WTC11 (cell line): ENCODE measurements at regions not wholly inside any gene's neighbourhood (a gene's known extent, or its start where the extent isn't known, plus 50 kb on each side); places are given as distances from the start of the nearest gene placed in this dataset.

Source experiments
- ATAC-seq: fragments of 200-7000 bp; cut with Tn5 transposase; 2 replicates; pipeline ENCODE4 v1.10.0; 2021; ENCODE audit warnings: mild to moderate bottlenecking, moderate library complexity
- CTCF ChIA-PET: fragments of 300-600 bp; sonication (Branson Sonifier 250); formaldehyde crosslinking; loops from one replicate; lab custom pipeline; 2021; ENCODE audit warnings: antibody characterized with exemption; lab: Charles Lee
- POLR2A ChIA-PET: fragments of 350-600 bp; sonication (Branson Sonifier 250); formaldehyde crosslinking; loops from one replicate; lab custom pipeline; 2021; ENCODE audit warnings: antibody characterized with exemption; lab: Charles Lee
- DNase-seq: peaks from one replicate; pipeline ENCODE4 v3.0.0; 2021; ENCODE audit warnings: low spot score
- H3K27ac Mint-ChIP-seq: 2 replicates; pipeline ENCODE4 v1.8.0; 2021; ENCODE audit warnings: mixed read lengths
- H3K27me3 Mint-ChIP-seq: 2 replicates; pipeline ENCODE4 v1.8.0; 2021; ENCODE audit warnings: low read depth, mild to moderate bottlenecking, moderate library complexity, mixed read lengths
- H3K36me3 Mint-ChIP-seq: 2 replicates; pipeline ENCODE4 v1.8.0; 2021; ENCODE audit warnings: mixed read lengths
- H3K4me1 Mint-ChIP-seq: 2 replicates; pipeline ENCODE4 v1.8.0; 2022; ENCODE audit warnings: mixed read lengths
- H3K4me3 Mint-ChIP-seq: 2 replicates; pipeline ENCODE4 v1.8.0; 2021; ENCODE audit warnings: mild to moderate bottlenecking, moderate library complexity, mixed read lengths
- H3K9me3 Mint-ChIP-seq: 2 replicates; pipeline ENCODE4 v1.8.0; 2021; ENCODE audit warnings: mixed read lengths
- AFF4 ChIP-seq: sonication (generic); formaldehyde crosslinking; IDR thresholded peaks from 2 replicates; pipeline ENCODE4 v1.8.1; 2023; ENCODE audit warnings: mild to moderate bottlenecking, missing genetic modification reagents, borderline replicate concordance
- ATF1 ChIP-seq: sonication (generic); formaldehyde crosslinking; IDR thresholded peaks from 2 replicates; pipeline ENCODE4 v1.8.1; 2023; ENCODE audit warnings: mild to moderate bottlenecking, moderate library complexity, missing genetic modification reagents
- ATF2 ChIP-seq: sonication (generic); formaldehyde crosslinking; IDR thresholded peaks from 2 replicates; pipeline ENCODE4 v1.8.1; 2022; ENCODE audit warnings: low read depth, missing genetic modification reagents, borderline replicate concordance
- CTCF ChIP-seq: fragments of 200-600 bp; IDR thresholded peaks from 2 replicates; pipeline ENCODE4 v1.8.0; 2022; ENCODE audit warnings: antibody characterized with exemption
- FOXJ3 ChIP-seq: sonication (generic); formaldehyde crosslinking; IDR thresholded peaks from 2 replicates; pipeline ENCODE4 v1.9.0; 2021; ENCODE audit warnings: missing genetic modification reagents, mild to moderate bottlenecking, borderline replicate concordance
- IRF2 ChIP-seq: sonication (generic); formaldehyde crosslinking; IDR thresholded peaks from 2 replicates; pipeline ENCODE4 v1.8.0; 2022; ENCODE audit warnings: low read depth, missing genetic modification reagents, borderline replicate concordance
- JUN ChIP-seq: sonication (generic); formaldehyde crosslinking; IDR thresholded peaks from 2 replicates; pipeline ENCODE4 v1.8.0; 2023; ENCODE audit warnings: mild to moderate bottlenecking, missing genetic modification reagents
- NR2C2 ChIP-seq: sonication (generic); formaldehyde crosslinking; IDR thresholded peaks from 2 replicates; pipeline ENCODE4 v1.8.0; 2022; ENCODE audit warnings: mild to moderate bottlenecking, missing genetic modification reagents
- OVOL2 ChIP-seq: fragments of 250-450 bp; sonication (Bioruptor Pico); IDR thresholded peaks from 2 replicates; pipeline ENCODE4 v1.9.0; 2021; ENCODE audit warnings: mild to moderate bottlenecking, borderline replicate concordance
- PRRX2 ChIP-seq: fragments of 250-450 bp; sonication (Bioruptor Pico); IDR thresholded peaks from 2 replicates; pipeline ENCODE4 v1.8.0; 2021; ENCODE audit warnings: mild to moderate bottlenecking
- RELA ChIP-seq: sonication (generic); formaldehyde crosslinking; IDR thresholded peaks from 2 replicates; pipeline ENCODE4 v1.8.1; 2022; ENCODE audit warnings: missing genetic modification reagents, mild to moderate bottlenecking, borderline replicate concordance
- SMAD4 ChIP-seq: sonication (generic); formaldehyde crosslinking; IDR thresholded peaks from 2 replicates; pipeline ENCODE4 v1.8.0; 2022; ENCODE audit warnings: mild to moderate bottlenecking, missing genetic modification reagents
- TEAD1 ChIP-seq: sonication (generic); formaldehyde crosslinking; IDR thresholded peaks from 2 replicates; pipeline ENCODE4 v1.8.0; 2022; ENCODE audit warnings: mild to moderate bottlenecking, missing genetic modification reagents
- USF2 ChIP-seq: sonication (generic); formaldehyde crosslinking; IDR thresholded peaks from 2 replicates; pipeline ENCODE4 v1.8.1; 2023; ENCODE audit warnings: mild to moderate bottlenecking, missing genetic modification reagents, moderate library complexity
- ZBTB43 ChIP-seq: sonication (generic); formaldehyde crosslinking; IDR thresholded peaks from 2 replicates; pipeline ENCODE4 v1.8.1; 2023; ENCODE audit warnings: mild to moderate bottlenecking, missing genetic modification reagents
- ZNF232 ChIP-seq: sonication (generic); formaldehyde crosslinking; IDR thresholded peaks from 2 replicates; pipeline ENCODE4 v1.8.0; 2022; ENCODE audit warnings: mild to moderate bottlenecking, missing genetic modification reagents
- ZNF263 ChIP-seq: sonication (generic); formaldehyde crosslinking; IDR thresholded peaks from 2 replicates; pipeline ENCODE4 v1.8.1; 2022; ENCODE audit warnings: low read depth, mild to moderate bottlenecking, moderate library complexity, missing genetic modification reagents
- ZNF423 ChIP-seq: fragments of 250-450 bp; sonication (Bioruptor Pico); IDR thresholded peaks from 2 replicates; pipeline ENCODE4 v2.1.2; 2022; ENCODE audit warnings: mild to moderate bottlenecking, moderate library complexity
- TF ChIP-seq, protein P1 (sequence below): fragments of 250-450 bp; sonication (Bioruptor Pico); conservative IDR thresholded peaks from 2 replicates; pipeline ENCODE4 v1.9.0; 2021; ENCODE audit warnings: mild to moderate bottlenecking

DNA sequence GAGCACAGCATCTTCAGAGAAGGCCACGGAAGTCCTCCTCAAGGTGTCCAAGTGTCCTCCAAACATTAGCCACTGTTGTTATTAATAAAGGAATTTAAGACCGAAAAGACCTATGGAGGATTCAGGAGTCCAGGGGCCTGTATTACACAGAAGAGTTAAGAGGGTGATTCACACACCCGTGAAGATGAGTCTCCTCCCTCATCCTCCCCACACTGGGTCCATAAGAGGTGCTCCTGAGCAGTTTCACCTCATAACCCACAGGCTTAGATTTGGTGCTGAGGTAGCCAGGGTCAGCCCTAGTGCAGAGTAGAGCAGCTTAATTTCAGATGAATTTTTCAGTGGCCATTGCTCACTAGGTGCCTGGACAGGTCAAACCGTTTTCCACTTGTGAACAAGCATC lies 65.3 kb downstream of the PRR18 start (continued):
- TF ChIP-seq ZNF263 (CRISPR knock-in tag): no peak

- H3K36me3 Mint-ChIP-seq: no peaks in the 10 kb centered on the region
- peaks cover 28% of the 10 kb centered on the region for H3K4me1 Mint-ChIP-seq
- no peaks in the 10 kb centered on the region for H3K9me3 Mint-ChIP-seq
- no peak for DNase-seq
- TF ChIP-seq PRRX2 (CRISPR knock-in tag) (no peak), USF2 (CRISPR knock-in tag) (no peak), ZBTB43 (CRISPR knock-in tag) (no peak)
- TF ChIP-seq, all 79 proteins: peak for 0
- no peak for ATAC-seq
- Mint-ChIP-seq H3K27ac (no peak overlapping the region), H3K27me3 (peaks cover 19% of the 10 kb centered on the region), H3K4me3 (no peak overlapping the region)
- ChIA-PET CTCF (interaction anchor here (1.0 to 1.6 kb wide), 2 partner anchors 34 to 158 kb away, joined by 3 to 4 read pairs; no protein-coding TSS in a partner anchor), POLR2A (no interaction called here)
Measured at GRCh38 chr6:166241974-166242373, 66.2 kb downstream of the PRR18 start.

GRCh38 chr6:166240889-166241288 lies 67.3 kb downstream of the PRR18 start:
- H3K9me3 Mint-ChIP-seq: no peaks in the 10 kb centered on the region

GRCh38 chr6:166237617-166238016 lies 70.0 kb upstream of the TBXT start:
- ATAC-seq: no peak
- Mint-ChIP-seq H3K4me3 (no peak overlapping the region), H3K27me3 (peaks cover 12% of the 10 kb centered on the region), H3K36me3 (no peaks in the 10 kb centered on the region), H3K27ac (no peak overlapping the region), H3K9me3 (no peaks in the 10 kb centered on the region), H3K4me1 (peaks cover 26% of the 10 kb centered on the region)
- CTCF ChIA-PET: interaction anchor here (1.2 kb wide), 1 partner anchor 144 kb away, joined by 3 read pairs; no protein-coding TSS in a partner anchor
- POLR2A ChIA-PET: no interaction called here
- DNase-seq: no peak
- no peak for TF ChIP-seq SMAD4 (CRISPR knock-in tag)
- TF ChIP-seq RELA (CRISPR knock-in tag): no peak
- no peak for TF ChIP-seq IRF2 (CRISPR knock-in tag)
- no peak for TF ChIP-seq ZNF423 (CRISPR knock-in tag)
- no peak for TF ChIP-seq AFF4
- no peak for TF ChIP-seq TEAD1
- TF ChIP-seq CTCF: no peak
- no peak for TF ChIP-seq ATF2 (CRISPR knock-in tag)
- no peak for TF ChIP-seq FOXJ3
- no peak for TF ChIP-seq OVOL2 (CRISPR knock-in tag)
- TF ChIP-seq ATF1 (CRISPR knock-in tag): no peak

More at GRCh38 chr6:166240889-166241288, 67.3 kb downstream of the PRR18 start:
- no peak for TF ChIP-seq NR2C2 (CRISPR knock-in tag)
- TF ChIP-seq, protein P1, sequence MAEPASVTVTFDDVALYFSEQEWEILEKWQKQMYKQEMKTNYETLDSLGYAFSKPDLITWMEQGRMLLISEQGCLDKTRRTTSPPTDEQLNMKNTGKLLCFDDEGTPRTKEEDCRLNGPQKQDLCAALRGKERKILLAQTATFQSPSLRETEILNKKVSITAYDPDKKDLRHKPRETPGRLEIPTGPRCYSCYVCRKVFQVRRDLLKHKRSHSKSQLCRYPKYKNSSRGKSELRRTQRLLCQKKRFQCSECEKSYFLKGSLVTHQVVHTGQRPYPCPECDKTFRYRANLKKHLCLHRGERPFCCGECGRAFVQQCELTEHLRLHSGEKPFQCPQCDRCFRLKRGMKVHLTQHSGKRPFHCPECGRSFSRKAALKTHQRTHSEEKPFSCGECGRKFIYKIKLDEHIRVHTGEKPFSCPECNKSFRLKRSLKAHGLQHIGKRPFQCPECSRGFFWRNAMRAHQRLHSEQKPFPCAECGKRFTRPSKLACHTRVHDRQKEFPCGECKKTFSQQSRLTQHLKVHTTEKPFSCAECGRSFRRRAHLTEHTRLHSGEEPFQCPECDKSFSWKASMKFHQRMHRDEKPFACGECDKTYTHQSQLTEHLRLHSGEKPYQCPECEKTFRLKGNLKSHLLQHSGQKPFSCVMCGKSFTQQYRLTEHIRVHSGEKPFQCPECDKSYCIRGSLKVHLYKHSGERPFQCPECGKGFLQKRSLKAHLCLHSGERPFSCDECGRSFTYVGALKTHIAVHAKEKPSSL: no peak
- no peak for TF ChIP-seq ZNF423 (CRISPR knock-in tag)
- no peak for TF ChIP-seq JUN
- no peak for TF ChIP-seq ZNF232 (CRISPR knock-in tag)
- no peak for TF ChIP-seq OVOL2 (CRISPR knock-in tag)
- Mint-ChIP-seq H3K27ac (no peak overlapping the region), H3K4me1 (peaks cover 29% of the 10 kb centered on the region), H3K27me3 (peaks cover 16% of the 10 kb centered on the region), H3K36me3 (no peaks in the 10 kb centered on the region), H3K4me3 (peak overlapping the region; percentile 20; the same call in 1 of the 2 replicates)
- POLR2A ChIA-PET: no interaction called here
- peak; percentile 63 for ATAC-seq
- CTCF ChIA-PET: interaction anchor here (0.6 kb wide), 1 partner anchor 68 kb away, joined by 3 read pairs; the partner anchor contains the start of gene PRR18
- no peak for DNase-seq
